K562 (cell line): ENCODE measurements at regions not wholly inside any gene's neighbourhood (a gene's known extent, or its start where the extent isn't known, plus 50 kb on each side); places are given as distances from the start of the nearest gene placed in this dataset.

Source experiments
- PCBP1 ChIP-seq: fragments of 200-400 bp; formaldehyde crosslinking; IDR thresholded peaks from 2 replicates; pipeline ENCODE4 v1.6.1; 2018; ENCODE audit warnings: mild to moderate bottlenecking, low read depth, low read length; ENCODE audit not compliant: poor library complexity, severe bottlenecking
- TF ChIP-seq, protein P1 (sequence below), 3 experiments: IDR thresholded peaks in 2 of 3; conservative IDR thresholded peaks in 1 of 3; 2 replicates each; pipeline ENCODE4 v1.5.1; 2011 to 2012; ENCODE audit warnings: low read length in 3 of 3, mild to moderate bottlenecking in 3 of 3, control low read depth in 2 of 3, improper control_type of control experiment in 1 of 3, inconsistent platforms in 1 of 3, low read depth in 1 of 3, mixed read lengths in 1 of 3, moderate library complexity in 1 of 3; ENCODE audit not compliant: insufficient read depth in 2 of 3

DNA sequence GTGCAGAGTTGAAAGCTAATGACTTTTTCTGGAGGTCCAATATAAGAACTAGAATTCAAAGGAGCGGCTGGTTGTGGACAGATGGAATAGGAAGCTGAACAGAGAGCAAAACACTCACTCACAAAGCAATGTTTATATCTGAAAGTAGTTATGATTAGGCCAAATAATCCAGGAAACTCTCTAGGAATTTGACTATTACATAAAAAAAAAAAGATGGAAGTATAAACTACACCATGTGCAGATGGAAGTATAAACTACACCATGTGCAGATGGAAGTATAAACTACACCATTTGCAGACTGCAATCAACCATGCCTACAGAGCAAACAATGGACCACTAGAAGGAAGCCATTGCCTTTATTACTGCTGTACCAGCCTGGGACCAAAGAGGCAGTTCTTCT lies 771.1 kb downstream of the BRINP3 start:
- TF ChIP-seq, protein P1, sequence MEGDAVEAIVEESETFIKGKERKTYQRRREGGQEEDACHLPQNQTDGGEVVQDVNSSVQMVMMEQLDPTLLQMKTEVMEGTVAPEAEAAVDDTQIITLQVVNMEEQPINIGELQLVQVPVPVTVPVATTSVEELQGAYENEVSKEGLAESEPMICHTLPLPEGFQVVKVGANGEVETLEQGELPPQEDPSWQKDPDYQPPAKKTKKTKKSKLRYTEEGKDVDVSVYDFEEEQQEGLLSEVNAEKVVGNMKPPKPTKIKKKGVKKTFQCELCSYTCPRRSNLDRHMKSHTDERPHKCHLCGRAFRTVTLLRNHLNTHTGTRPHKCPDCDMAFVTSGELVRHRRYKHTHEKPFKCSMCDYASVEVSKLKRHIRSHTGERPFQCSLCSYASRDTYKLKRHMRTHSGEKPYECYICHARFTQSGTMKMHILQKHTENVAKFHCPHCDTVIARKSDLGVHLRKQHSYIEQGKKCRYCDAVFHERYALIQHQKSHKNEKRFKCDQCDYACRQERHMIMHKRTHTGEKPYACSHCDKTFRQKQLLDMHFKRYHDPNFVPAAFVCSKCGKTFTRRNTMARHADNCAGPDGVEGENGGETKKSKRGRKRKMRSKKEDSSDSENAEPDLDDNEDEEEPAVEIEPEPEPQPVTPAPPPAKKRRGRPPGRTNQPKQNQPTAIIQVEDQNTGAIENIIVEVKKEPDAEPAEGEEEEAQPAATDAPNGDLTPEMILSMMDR (IDR thresholded peaks at IDR 0.05 in 2 of 3, conservative IDR thresholded peaks at IDR 0.05 in 1 of 3; ENCODE audit: insufficient read depth in 2 of 3, low read depth in 1 of 3, low read length in 3 of 3) = no peak
- no peak for TF ChIP-seq PCBP1
